ENCODE measurements at regions not wholly inside any gene's neighbourhood (a gene's known extent, or its start where the extent isn't known, plus 50 kb on each side); places are given as distances from the start of the nearest gene placed in this dataset.

DNA sequence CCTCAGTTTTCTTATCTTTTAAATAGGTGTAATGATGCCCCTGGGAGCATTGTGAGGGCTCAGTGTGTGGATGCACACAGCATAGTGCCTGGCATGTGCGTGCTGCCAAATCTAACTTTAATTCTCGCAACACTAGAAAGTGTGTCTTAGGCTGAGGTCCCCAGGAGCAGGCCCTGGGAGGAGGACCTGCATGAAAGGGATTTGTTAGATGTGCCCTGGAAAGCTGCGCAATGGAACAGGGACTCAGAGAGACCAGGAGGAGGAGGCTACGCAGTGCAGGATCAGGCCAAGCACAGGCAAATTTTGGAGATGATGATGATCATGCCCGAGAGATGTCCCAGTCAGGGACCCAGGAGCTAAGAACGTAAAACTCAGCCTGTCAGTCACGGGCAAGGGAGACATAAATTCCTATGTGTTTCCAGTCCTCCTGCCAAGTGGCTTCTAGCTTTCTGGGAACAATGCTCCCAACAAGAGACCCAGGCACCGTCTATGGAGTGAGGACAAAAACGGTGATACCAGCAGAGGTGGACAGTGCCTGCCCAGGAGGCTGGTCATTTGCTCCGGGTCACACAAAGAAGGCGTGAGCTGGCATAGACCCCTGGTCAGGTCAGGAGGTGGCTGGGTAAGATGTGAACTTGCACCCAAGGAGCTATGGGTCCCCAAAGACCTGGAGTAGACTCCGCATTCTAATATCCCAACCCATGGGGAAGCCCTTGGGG lies 352.2 kb upstream of the TNRC6C start:
- Histone ChIP-seq H3K27me3 (ENCODE audit: control insufficient read depth in 2 of 2, insufficient read depth in 2 of 2, low read length in 2 of 2) (no peaks in the 10 kb centered on the region), H3K36me3 (ENCODE audit: control insufficient read depth in 2 of 3, insufficient read depth in 3 of 3, low read length in 3 of 3) (no peaks in the 10 kb centered on the region), H3K4me3 (ENCODE audit: low read length) (no peak overlapping the region), H3K27ac (ENCODE audit: low read depth, low read length) (no peak overlapping the region), H3K9me3 (ENCODE audit: control insufficient read depth in 2 of 3, low read length in 3 of 3) (no peaks in the 10 kb centered on the region), H3K4me1 (ENCODE audit: control insufficient read depth in 2 of 2, insufficient read depth in 2 of 2, low read length in 2 of 2) (peaks cover 10 to 16% of the 10 kb centered on the region in 2 donors)
- ATAC-seq (no peak), DNase-seq (no peak)
- Mint-ChIP-seq H3K36me3 (peaks cover 0 to 2% (median 0%) of the 10 kb centered on the region in 5 donors), H3K9me3 (peaks cover 0 to 3% (median 0%) of the 10 kb centered on the region in 11 donors), H3K27ac (peak overlapping the region in 2 of 9 donors; percentile 23 to 55), H3K27me3 (peaks cover 0 to 11% (median 0%) of the 10 kb centered on the region in 5 donors), H3K4me1 (peaks cover 17 to 28% (median 23%) of the 10 kb centered on the region in 7 donors), H3K4me3 (no peak overlapping the region)
- intact Hi-C loops (cut with micrococcal nuclease): no loop called here
- CTCF ChIA-PET: no interaction called here
- POLR2A ChIA-PET: interaction anchor here (0.9 kb wide), 1 partner anchor 132 kb away, joined by 3 read pairs; no protein-coding TSS in a partner anchor

- ChIA-PET CTCF (no interaction called here), POLR2A (interaction anchor here (0.9 kb wide), 1 partner anchor 132 kb away, joined by 3 read pairs; no protein-coding TSS in a partner anchor)
- H3K4me1 Mint-ChIP-seq: peaks cover 17 to 33% (median 28%) of the 10 kb centered on the region in 7 donors
- peaks cover 0 to 3% (median 0%) of the 10 kb centered on the region in 11 donors for H3K9me3 Mint-ChIP-seq
- DNase-seq (no peak), ATAC-seq (no peak)
- no peak overlapping the region for H3K27ac Mint-ChIP-seq
- intact Hi-C loops (cut with micrococcal nuclease): no loop called here
- no peak overlapping the region for H3K4me3 ChIP-seq (ENCODE audit: low read length)
- no peak overlapping the region for H3K27ac ChIP-seq (ENCODE audit: low read depth, low read length)
- H3K27me3 Mint-ChIP-seq: peaks cover 0 to 6% (median 0%) of the 10 kb centered on the region in 5 donors
- no peak overlapping the region for H3K4me3 Mint-ChIP-seq
- peaks cover 0 to 2% (median 0%) of the 10 kb centered on the region in 5 donors for H3K36me3 Mint-ChIP-seq
- no peaks in the 10 kb centered on the region for H3K27me3 ChIP-seq (ENCODE audit: control insufficient read depth in 2 of 2, insufficient read depth in 2 of 2, low read length in 2 of 2)
- H3K4me1 ChIP-seq (ENCODE audit: control insufficient read depth in 2 of 2, insufficient read depth in 2 of 2, low read length in 2 of 2): peaks cover 11 to 21% of the 10 kb centered on the region in 2 donors
- H3K9me3 ChIP-seq (ENCODE audit: control insufficient read depth in 2 of 3, low read length in 3 of 3): no peaks in the 10 kb centered on the region
- H3K36me3 ChIP-seq (ENCODE audit: control insufficient read depth in 2 of 3, insufficient read depth in 3 of 3, low read length in 3 of 3): no peaks in the 10 kb centered on the region
These were observed 351.7 kb upstream of the TNRC6C start for GRCh38 chr17:77606865-77607210.

DNA sequence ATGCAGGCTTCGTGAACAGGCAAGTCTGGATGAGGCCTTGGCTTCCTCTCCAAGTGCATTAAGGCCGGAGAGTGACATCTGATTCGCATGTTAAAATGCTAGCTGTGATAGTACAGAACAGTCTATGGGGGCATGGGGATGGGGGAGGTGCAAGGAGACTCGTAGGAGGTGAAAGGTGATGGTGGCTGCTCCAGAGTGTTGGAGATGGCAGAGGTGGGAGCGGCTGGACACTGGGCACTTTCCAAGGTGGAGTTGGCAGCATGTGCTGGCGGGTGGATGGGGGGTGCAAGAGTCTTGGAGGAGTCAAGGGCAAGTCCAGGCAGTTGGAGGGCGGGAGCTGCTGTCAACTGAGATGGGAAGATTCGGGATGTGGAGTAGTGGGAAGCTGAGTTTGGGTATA lies 350.9 kb upstream of the TNRC6C start:
- H3K27me3 Mint-ChIP-seq: peaks cover 0 to 3% (median 0%) of the 10 kb centered on the region in 5 donors
- intact Hi-C loops (cut with micrococcal nuclease): no loop called here
- peaks cover 19 to 35% (median 31%) of the 10 kb centered on the region in 7 donors for H3K4me1 Mint-ChIP-seq
- H3K4me3 Mint-ChIP-seq: peak overlapping the region in 1 of 10 donors; percentile 9
- H3K27ac Mint-ChIP-seq: peak overlapping the region in 5 of 9 donors; percentile 7 to 71 (median 23)
- peaks cover 0 to 3% (median 0%) of the 10 kb centered on the region in 11 donors for H3K9me3 Mint-ChIP-seq
- Histone ChIP-seq H3K27ac (ENCODE audit: low read depth, low read length) (no peak overlapping the region), H3K36me3 (ENCODE audit: control insufficient read depth in 2 of 3, insufficient read depth in 3 of 3, low read length in 3 of 3) (no peaks in the 10 kb centered on the region), H3K4me1 (ENCODE audit: control insufficient read depth in 2 of 2, insufficient read depth in 2 of 2, low read length in 2 of 2) (peaks cover 11 to 21% of the 10 kb centered on the region in 2 donors), H3K4me3 (ENCODE audit: low read length) (no peak overlapping the region), H3K9me3 (ENCODE audit: control insufficient read depth in 2 of 3, low read length in 3 of 3) (no peaks in the 10 kb centered on the region), H3K27me3 (ENCODE audit: control insufficient read depth in 2 of 2, insufficient read depth in 2 of 2, low read length in 2 of 2) (no peaks in the 10 kb centered on the region)
- ChIA-PET CTCF (interaction anchor here (0.6 kb wide), 1 partner anchor 54 kb away, joined by 6 read pairs; no protein-coding TSS in a partner anchor), POLR2A (interaction anchor here (0.9 kb wide), 1 partner anchor 133 kb away, joined by 3 read pairs; no protein-coding TSS in a partner anchor)
- H3K36me3 Mint-ChIP-seq: peaks cover 0 to 2% (median 0%) of the 10 kb centered on the region in 5 donors
- ATAC-seq (no peak), DNase-seq (no peak)

DNA sequence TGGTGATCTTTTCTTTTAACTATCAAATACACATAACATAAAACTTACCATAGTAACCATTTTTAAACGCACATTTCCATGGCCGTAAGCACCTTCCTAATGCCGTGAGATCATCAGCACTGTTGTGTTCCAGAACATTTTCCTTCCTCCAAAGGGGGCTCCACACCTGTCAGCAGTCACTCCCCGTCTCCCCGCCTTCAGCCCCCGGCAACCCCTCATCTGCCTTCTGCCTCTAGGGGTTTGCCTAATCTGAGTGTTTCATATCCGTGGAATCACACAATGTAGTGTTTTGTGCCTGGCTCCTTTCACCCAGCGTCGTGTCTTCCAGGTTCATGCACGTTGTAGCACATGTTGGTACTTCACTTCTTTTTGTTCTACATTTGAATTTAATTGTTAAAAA lies 350.1 kb upstream of the TNRC6C start:
- ChIA-PET CTCF (no interaction called here), POLR2A (interaction anchor here (0.6 kb wide), 1 partner anchor 105 kb away, joined by 3 read pairs; no protein-coding TSS in a partner anchor)
- Histone ChIP-seq H3K27ac (ENCODE audit: low read depth, low read length) (no peak overlapping the region), H3K4me3 (ENCODE audit: low read length) (no peak overlapping the region), H3K27me3 (ENCODE audit: control insufficient read depth in 2 of 2, insufficient read depth in 2 of 2, low read length in 2 of 2) (no peaks in the 10 kb centered on the region), H3K36me3 (ENCODE audit: control insufficient read depth in 2 of 3, insufficient read depth in 3 of 3, low read length in 3 of 3) (no peaks in the 10 kb centered on the region), H3K9me3 (ENCODE audit: control insufficient read depth in 2 of 3, low read length in 3 of 3) (no peaks in the 10 kb centered on the region), H3K4me1 (ENCODE audit: control insufficient read depth in 2 of 2, insufficient read depth in 2 of 2, low read length in 2 of 2) (peaks cover 11 to 21% of the 10 kb centered on the region in 2 donors)
- DNase-seq: no peak
- Mint-ChIP-seq H3K4me3 (no peak overlapping the region), H3K36me3 (peaks cover 0 to 2% (median 0%) of the 10 kb centered on the region in 5 donors), H3K27me3 (peaks cover 0 to 3% (median 0%) of the 10 kb centered on the region in 5 donors), H3K27ac (peak overlapping the region in 4 of 9 donors; percentile 7 to 90 (median 38)), H3K9me3 (peaks cover 0 to 3% (median 0%) of the 10 kb centered on the region in 11 donors), H3K4me1 (peaks cover 19 to 35% (median 31%) of the 10 kb centered on the region in 7 donors)
- intact Hi-C loops (cut with micrococcal nuclease): no loop called here
- no peak for ATAC-seq

DNA sequence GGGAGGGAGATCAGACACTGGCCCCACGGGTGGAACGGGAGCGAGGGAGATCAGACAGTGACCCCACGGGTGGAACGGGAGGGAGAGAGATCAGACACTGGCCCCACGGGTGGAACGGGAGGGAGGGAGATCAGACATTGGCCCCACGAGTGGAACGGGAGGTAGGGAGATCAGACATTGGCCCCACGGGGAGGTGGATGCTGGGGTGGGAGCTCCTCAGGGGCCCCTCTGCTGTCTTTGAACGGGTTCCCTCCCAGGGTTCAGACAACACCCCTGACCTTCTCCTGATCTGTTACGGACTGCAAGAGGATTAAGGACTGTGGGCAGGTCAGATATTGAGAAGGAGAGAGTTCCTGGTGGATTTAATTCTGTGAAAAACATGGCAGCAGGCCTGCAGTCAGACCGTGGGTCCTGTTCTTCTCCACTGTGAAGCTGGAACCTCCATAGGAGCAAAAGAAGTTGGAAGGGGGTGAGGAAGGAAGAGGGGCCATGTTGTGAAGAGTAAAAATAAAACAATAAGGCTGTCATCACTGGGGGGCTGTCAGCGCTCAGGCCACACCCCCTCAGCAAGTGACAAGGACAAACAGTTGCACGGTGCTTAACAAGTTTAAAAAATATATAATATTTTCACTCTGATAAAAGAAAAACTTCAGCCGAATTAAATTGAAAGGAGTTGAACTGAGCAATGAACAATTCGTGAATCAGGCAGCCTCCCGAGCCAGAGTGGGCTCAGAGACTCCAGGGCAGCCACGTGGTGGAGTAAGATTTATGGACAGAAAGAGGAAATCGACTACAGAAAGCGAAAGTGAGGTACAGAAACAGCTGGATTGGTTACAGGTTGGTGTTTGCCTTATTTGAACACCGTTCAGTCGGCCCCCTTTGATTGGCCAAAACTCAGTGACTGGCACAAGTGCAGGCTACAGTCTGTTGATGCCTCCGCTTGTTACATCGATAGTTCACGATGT lies 348.7 kb upstream of the TNRC6C start:
- H3K36me3 Mint-ChIP-seq: peaks cover 0 to 2% (median 0%) of the 10 kb centered on the region in 5 donors
- peaks cover 0 to 9% (median 0%) of the 10 kb centered on the region in 5 donors for H3K27me3 Mint-ChIP-seq
- no peaks in the 10 kb centered on the region for H3K36me3 ChIP-seq (ENCODE audit: control insufficient read depth in 2 of 3, insufficient read depth in 3 of 3, low read length in 3 of 3)
- H3K4me3 ChIP-seq (ENCODE audit: low read length): peak overlapping the region; percentile 54
- POLR2A ChIA-PET: interaction anchor here (0.9 to 2.1 kb wide), 10 partner anchors 10 to 348 kb away, joined by 3 to 19 read pairs (median 4); partner anchors contain the start of gene TNRC6C
- H3K9me3 ChIP-seq (ENCODE audit: control insufficient read depth in 2 of 3, low read length in 3 of 3): no peaks in the 10 kb centered on the region
- H3K4me1 Mint-ChIP-seq: peaks cover 21 to 35% (median 31%) of the 10 kb centered on the region in 7 donors
- CTCF ChIA-PET: interaction anchor here (0.6 to 1.2 kb wide), 2 partner anchors 67 to 700 kb away, joined by 3 read pairs; no protein-coding TSS in a partner anchor
- peaks cover 0 to 3% (median 0%) of the 10 kb centered on the region in 11 donors for H3K9me3 Mint-ChIP-seq
- H3K27ac ChIP-seq (ENCODE audit: low read depth, low read length): peak overlapping the region; percentile 77
- peak overlapping the region; percentile 87 to 98 (median 92) for H3K27ac Mint-ChIP-seq
- peaks cover 11 to 21% of the 10 kb centered on the region in 2 donors for H3K4me1 ChIP-seq (ENCODE audit: control insufficient read depth in 2 of 2, insufficient read depth in 2 of 2, low read length in 2 of 2)
- H3K27me3 ChIP-seq (ENCODE audit: control insufficient read depth in 2 of 2, insufficient read depth in 2 of 2, low read length in 2 of 2): no peaks in the 10 kb centered on the region
- intact Hi-C loops (cut with micrococcal nuclease): loop anchor here (1.0 to 5.0 kb wide), 6 partner anchors 35 to 348 kb away; partner anchors contain the start of gene TNRC6C (in 1 of the 2)
- H3K4me3 Mint-ChIP-seq: peak overlapping the region; percentile 75 to 92 (median 84)
- DNase-seq: peak in 8 of 9 donors; percentile 30 to 86 (median 81)
- ATAC-seq: peak; percentile 95

- intact Hi-C loops (cut with micrococcal nuclease): loop anchor here (1.0 to 5.0 kb wide), 6 partner anchors 35 to 348 kb away; partner anchors contain the start of gene TNRC6C (in 1 of the 2)
- peak overlapping the region; percentile 87 to 98 (median 92) for H3K27ac Mint-ChIP-seq
- H3K9me3 Mint-ChIP-seq: peaks cover 0 to 3% (median 0%) of the 10 kb centered on the region in 11 donors
- peaks cover 21 to 35% (median 31%) of the 10 kb centered on the region in 7 donors for H3K4me1 Mint-ChIP-seq
- Histone ChIP-seq H3K36me3 (ENCODE audit: control insufficient read depth in 2 of 3, insufficient read depth in 3 of 3, low read length in 3 of 3) (no peaks in the 10 kb centered on the region), H3K27me3 (ENCODE audit: control insufficient read depth in 2 of 2, insufficient read depth in 2 of 2, low read length in 2 of 2) (no peaks in the 10 kb centered on the region), H3K27ac (ENCODE audit: low read depth, low read length) (peak overlapping the region; percentile 77), H3K4me3 (ENCODE audit: low read length) (peak overlapping the region; percentile 54), H3K4me1 (ENCODE audit: control insufficient read depth in 2 of 2, insufficient read depth in 2 of 2, low read length in 2 of 2) (peaks cover 11 to 21% of the 10 kb centered on the region in 2 donors), H3K9me3 (ENCODE audit: control insufficient read depth in 2 of 3, low read length in 3 of 3) (no peaks in the 10 kb centered on the region)
- peak; percentile 55 for ATAC-seq
- peak in 1 of 9 donors; percentile 18 for DNase-seq
- peaks cover 0 to 9% (median 0%) of the 10 kb centered on the region in 5 donors for H3K27me3 Mint-ChIP-seq
- POLR2A ChIA-PET: interaction anchor here (0.7 to 2.1 kb wide), 11 partner anchors 9 to 1630 kb away, joined by 3 to 19 read pairs (median 3); partner anchors contain the start of gene TNRC6C
- H3K36me3 Mint-ChIP-seq: peaks cover 0 to 2% (median 0%) of the 10 kb centered on the region in 5 donors
- CTCF ChIA-PET: interaction anchor here (1.2 kb wide), 1 partner anchor 67 kb away, joined by 3 read pairs; no protein-coding TSS in a partner anchor
- peak overlapping the region; percentile 75 to 92 (median 84) for H3K4me3 Mint-ChIP-seq
These were observed 348.0 kb upstream of the TNRC6C start for GRCh38 chr17:77610518-77610893.
